Body of pancreas (tissue), 4 donors: ENCODE measurements at regions not wholly inside any gene's neighbourhood (a gene's known extent, or its start where the extent isn't known, plus 50 kb on each side); places are given as distances from the start of the nearest gene placed in this dataset. TPM values are rescaled to one million over a fixed set of nuclear protein-coding genes. Genes with fewer than 3 reads are reported as not detected.

ENCODE experiments used
- ATAC-seq: fragments of 150-250 bp; one replicate; pipeline ENCODE4 v1.9.1; 2016
- DNase-seq, 4 donors: peaks; one replicate each; pipeline ENCODE4 v3.0.0-alpha.2; 2019
- H3K27ac ChIP-seq, 4 donors: fragments of 200-600 bp; sonication (generic); 1 replicate in 3 of 4; 2 replicates in 1 of 4; pipeline versions ENCODE4 v1.5.1 to v1.6.1; 2016 to 2019; ENCODE audit warnings: mild to moderate bottlenecking in 1 of 4, mixed read lengths in 1 of 4, moderate library complexity in 1 of 4
- H3K27me3 ChIP-seq, 2 donors: fragments of 200-600 bp; sonication (generic); one replicate each; pipeline ENCODE4 v1.6.0; 2016; ENCODE audit warnings: mild to moderate bottlenecking in 1 of 2
- H3K36me3 ChIP-seq, 2 donors: fragments of 200-600 bp; sonication (generic); replicated peaks in 1 of 2; 2 replicates each; pipeline ENCODE4 v1.5.1; 2016; ENCODE audit warnings: low read depth in 2 of 2; ENCODE audit not compliant: insufficient read depth in 1 of 2
- H3K4me1 ChIP-seq: fragments of 200-600 bp; sonication (generic); one replicate; pipeline ENCODE4 v1.6.0; 2016
- H3K4me3 ChIP-seq, 2 donors: fragments of 200-600 bp; sonication (generic); 1 replicate in 1 of 2; 2 replicates in 1 of 2; pipeline ENCODE4 v1.5.1; 2016 to 2019
- H3K9me3 ChIP-seq, 3 donors: fragments of 200-600 bp; sonication (generic); 1 replicate in 2 of 3; 2 replicates in 1 of 3; pipeline ENCODE4 v1.5.1; 2016
- CTCF ChIP-seq, 7 experiments: fragments of 450-650 bp in 4 of 7; fragments of 200-600 bp in 3 of 7; sonication (generic) in 3 of 7; IDR thresholded peaks; one replicate each; pipeline ENCODE4 v1.5.1; 2016 to 2019; ENCODE audit warnings: antibody characterized with exemption in 7 of 7
- POLR2A ChIP-seq, 3 donors: fragments of 450-650 bp; IDR thresholded peaks; one replicate each; pipeline ENCODE4 v1.6.1; 2016; ENCODE audit warnings: antibody characterized with exemption in 3 of 3, mild to moderate bottlenecking in 2 of 3
- intact Hi-C: fragments of 100-400 bp; cut with DNase I; formaldehyde crosslinking; loops from one replicate; pipeline ENCODE4 v1.15.1; 2023
- small RNA-seq: library from RNA; depleted of rRNA; stranded (forward); fragments of <200 nt; gene quantifications from one replicate; pipeline ENCODE3, GENCODE V24; 2016

GRCh38 chr7:120221666-120222065, 51.3 kb upstream of the KCND2 start:
- TF ChIP-seq CTCF (IDR thresholded peaks at IDR 0.05) (no peak), POLR2A (IDR thresholded peaks at IDR 0.05) (no peak)
- Histone ChIP-seq H3K4me3 (no peak overlapping the region), H3K9me3 (no peaks in the 10 kb centered on the region), H3K4me1 (no peaks in the 10 kb centered on the region), H3K27ac (no peak overlapping the region), H3K36me3 (no peaks in the 10 kb centered on the region), H3K27me3 (no peaks in the 10 kb centered on the region)
- ATAC-seq (no peak), DNase-seq (no peak)
- intact Hi-C loops: no loop called here

Small RNA genes in the stretch of these regions (small RNA-seq; reads per million reads assigned to genes)
- gene RNU1-29P: not detected
